GM18870 (cell line): ENCODE measurements at regions not wholly inside any gene's neighbourhood (a gene's known extent, or its start where the extent isn't known, plus 50 kb on each side); places are given as distances from the start of the nearest gene placed in this dataset.

Experiments used
- ATAC-seq: cut with Tn5 transposase; IDR thresholded peaks from one replicate; pipeline ENCODE4 v1.9.1; 2021; ENCODE audit warnings: moderate library complexity; ENCODE audit not compliant: unreplicated experiment

GRCh38 chr15:66900586-66901310 is 164.7 kb upstream of the SMAD3 start:
- ATAC-seq: no peak

GRCh38 chr15:66901336-66902100 is 163.9 kb upstream of the SMAD3 start:
- ATAC-seq: no peak

GRCh38 chr15:66905185-66905584 is 160.2 kb upstream of the SMAD3 start:
- ATAC-seq: no peak

- no peak for ATAC-seq
These were observed 159.4 kb upstream of the SMAD3 start for GRCh38 chr15:66905954-66906353.

- no peak for ATAC-seq
These were observed 158.5 kb upstream of the SMAD3 start for GRCh38 chr15:66906668-66907614.

- ATAC-seq: no peak
These were observed 157.3 kb upstream of the SMAD3 start for GRCh38 chr15:66907826-66908743.

GRCh38 chr15:66908744-66909095 is 156.7 kb upstream of the SMAD3 start:
- ATAC-seq: no peak

- ATAC-seq: no peak
These were observed 156.0 kb upstream of the SMAD3 start for GRCh38 chr15:66909381-66909890.

GRCh38 chr15:66911131-66911700 is 154.2 kb upstream of the SMAD3 start:
- no peak for ATAC-seq

- no peak for ATAC-seq
These were observed 153.4 kb upstream of the SMAD3 start for GRCh38 chr15:66912001-66912400.

- no peak for ATAC-seq
These were observed 153.0 kb upstream of the SMAD3 start for GRCh38 chr15:66912441-66912840.

GRCh38 chr15:66917904-66918448 is 147.4 kb upstream of the SMAD3 start:
- no peak for ATAC-seq

- no peak for ATAC-seq
These were observed 146.0 kb upstream of the SMAD3 start for GRCh38 chr15:66919421-66919820.

- no peak for ATAC-seq
These were observed 144.0 kb upstream of the SMAD3 start for GRCh38 chr15:66921319-66921915.

GRCh38 chr15:66922608-66923007 is 142.8 kb upstream of the SMAD3 start:
- ATAC-seq: no peak

GRCh38 chr15:66923438-66923881 is 141.9 kb upstream of the SMAD3 start:
- no peak for ATAC-seq

- ATAC-seq: no peak
These were observed 140.5 kb upstream of the SMAD3 start for GRCh38 chr15:66924889-66925288.

GRCh38 chr15:66925721-66926120 is 139.7 kb upstream of the SMAD3 start:
- no peak for ATAC-seq
